ENCODE measurements at regions not wholly inside any gene's neighbourhood (a gene's known extent, or its start where the extent isn't known, plus 50 kb on each side); places are given as distances from the start of the nearest gene placed in this dataset.

DNA sequence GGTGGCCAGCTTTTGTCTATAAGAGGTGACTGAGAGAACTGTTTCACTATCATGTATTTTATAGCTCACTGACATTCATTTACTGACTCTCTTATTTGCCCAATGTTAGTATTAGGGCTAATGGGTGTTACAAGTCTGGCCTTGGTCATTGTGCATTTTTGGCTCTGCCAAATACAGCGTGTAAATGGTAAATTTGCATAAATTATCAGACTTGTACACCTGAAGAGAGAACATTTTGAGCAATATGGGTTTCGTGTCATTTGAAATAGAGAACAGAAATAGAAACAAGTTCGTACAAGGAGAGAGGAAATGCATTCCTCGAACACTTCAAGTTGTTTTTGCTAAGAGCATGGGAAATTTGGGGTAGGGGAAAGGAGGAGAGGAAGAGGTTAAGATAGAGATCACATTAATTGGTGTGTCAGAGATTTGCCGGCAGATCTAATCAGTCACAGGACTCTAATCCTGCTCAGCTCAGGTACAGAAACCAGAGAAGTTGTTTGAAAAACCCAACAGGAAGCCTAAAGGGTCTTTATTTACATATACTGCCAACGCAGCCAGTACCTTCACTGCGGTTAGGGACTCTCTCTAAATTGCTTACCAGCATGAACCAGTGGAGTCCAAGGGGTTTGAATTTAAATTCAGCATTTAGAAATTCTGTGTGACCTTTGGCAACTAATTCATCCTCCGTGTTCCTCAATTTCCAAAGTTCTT lies 261.5 kb downstream of the GPATCH2 start:
- ATAC-seq (ENCODE audit: insufficient number of reproducible peaks, low FRiP score, low read depth), result no peak
- Histone ChIP-seq H3K4me1 (ENCODE audit: control insufficient read depth in 1 of 2, low read depth in 2 of 2) (no peaks in the 10 kb centered on the region), H3K4me3 (no peak overlapping the region), H3K27me3 (replicated peaks; ENCODE audit: insufficient read depth) (no peaks in the 10 kb centered on the region), H3K27ac (no peak overlapping the region), H3K36me3 (no peaks in the 10 kb centered on the region), H3K9me3 (no peaks in the 10 kb centered on the region)
- no peak for DNase-seq (ENCODE audit: low spot score)
- TF ChIP-seq, protein P1, sequence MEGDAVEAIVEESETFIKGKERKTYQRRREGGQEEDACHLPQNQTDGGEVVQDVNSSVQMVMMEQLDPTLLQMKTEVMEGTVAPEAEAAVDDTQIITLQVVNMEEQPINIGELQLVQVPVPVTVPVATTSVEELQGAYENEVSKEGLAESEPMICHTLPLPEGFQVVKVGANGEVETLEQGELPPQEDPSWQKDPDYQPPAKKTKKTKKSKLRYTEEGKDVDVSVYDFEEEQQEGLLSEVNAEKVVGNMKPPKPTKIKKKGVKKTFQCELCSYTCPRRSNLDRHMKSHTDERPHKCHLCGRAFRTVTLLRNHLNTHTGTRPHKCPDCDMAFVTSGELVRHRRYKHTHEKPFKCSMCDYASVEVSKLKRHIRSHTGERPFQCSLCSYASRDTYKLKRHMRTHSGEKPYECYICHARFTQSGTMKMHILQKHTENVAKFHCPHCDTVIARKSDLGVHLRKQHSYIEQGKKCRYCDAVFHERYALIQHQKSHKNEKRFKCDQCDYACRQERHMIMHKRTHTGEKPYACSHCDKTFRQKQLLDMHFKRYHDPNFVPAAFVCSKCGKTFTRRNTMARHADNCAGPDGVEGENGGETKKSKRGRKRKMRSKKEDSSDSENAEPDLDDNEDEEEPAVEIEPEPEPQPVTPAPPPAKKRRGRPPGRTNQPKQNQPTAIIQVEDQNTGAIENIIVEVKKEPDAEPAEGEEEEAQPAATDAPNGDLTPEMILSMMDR (IDR thresholded peaks at IDR 0.05), result no peak

DNA sequence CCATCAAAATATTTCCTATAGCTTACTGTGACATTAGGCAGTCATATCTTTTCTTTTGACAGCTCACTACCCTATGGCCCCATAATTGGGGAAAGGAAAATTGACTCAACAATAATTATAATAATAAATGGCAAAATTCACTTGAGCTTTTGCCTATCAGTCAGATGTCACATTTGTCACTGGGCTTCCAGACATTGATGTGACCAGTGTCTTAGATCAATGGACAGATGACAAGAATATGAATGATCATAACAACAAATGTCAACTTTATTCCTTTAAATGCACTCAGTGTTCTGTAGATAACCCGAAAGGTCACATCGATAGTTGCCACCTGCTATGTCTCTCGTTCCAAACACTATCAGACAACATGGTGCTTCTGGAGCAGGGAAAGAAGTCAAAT lies 266.7 kb downstream of the GPATCH2 start:
- Histone ChIP-seq H3K4me1 (ENCODE audit: control insufficient read depth in 1 of 2, low read depth in 2 of 2) (no peaks in the 10 kb centered on the region), H3K9me3 (no peaks in the 10 kb centered on the region), H3K36me3 (no peaks in the 10 kb centered on the region), H3K4me3 (no peak overlapping the region), H3K27me3 (replicated peaks; ENCODE audit: insufficient read depth) (no peaks in the 10 kb centered on the region), H3K27ac (no peak overlapping the region)
- DNase-seq (ENCODE audit: low spot score) (no peak), ATAC-seq (ENCODE audit: insufficient number of reproducible peaks, low FRiP score, low read depth) (no peak)
- TF ChIP-seq, protein P1 (IDR thresholded peaks at IDR 0.05), result no peak

DNA sequence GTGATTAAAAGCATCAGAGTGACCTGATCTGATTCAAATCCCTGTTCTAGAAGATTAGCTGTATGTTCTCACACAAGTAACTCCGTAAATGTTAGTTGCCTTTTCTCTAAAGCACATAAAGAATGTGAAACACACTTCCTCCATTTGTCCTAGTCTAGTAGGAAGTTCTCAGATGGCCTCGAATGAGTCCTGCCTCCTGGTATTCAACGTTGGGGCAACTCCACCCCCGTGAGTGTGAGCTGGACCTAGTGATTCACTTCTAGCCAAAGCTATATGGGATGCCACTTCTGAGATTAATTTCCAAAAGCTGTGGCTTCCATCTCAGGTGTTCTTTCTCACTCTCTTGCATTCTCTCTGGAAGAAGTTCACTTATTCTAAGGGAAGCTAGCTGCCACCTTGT lies 267.6 kb downstream of the GPATCH2 start:
- no peak for DNase-seq (ENCODE audit: low spot score)
- no peak for ATAC-seq (ENCODE audit: insufficient number of reproducible peaks, low FRiP score, low read depth)
- H3K4me1 ChIP-seq (ENCODE audit: control insufficient read depth in 1 of 2, low read depth in 2 of 2), result no peaks in the 10 kb centered on the region
- no peaks in the 10 kb centered on the region for H3K27me3 ChIP-seq (replicated peaks; ENCODE audit: insufficient read depth)
- H3K9me3 ChIP-seq, result no peaks in the 10 kb centered on the region
- TF ChIP-seq, protein P1 (IDR thresholded peaks at IDR 0.05), result no peak
- H3K27ac ChIP-seq, result no peak overlapping the region
- H3K36me3 ChIP-seq, result no peaks in the 10 kb centered on the region
- H3K4me3 ChIP-seq, result no peak overlapping the region

DNA sequence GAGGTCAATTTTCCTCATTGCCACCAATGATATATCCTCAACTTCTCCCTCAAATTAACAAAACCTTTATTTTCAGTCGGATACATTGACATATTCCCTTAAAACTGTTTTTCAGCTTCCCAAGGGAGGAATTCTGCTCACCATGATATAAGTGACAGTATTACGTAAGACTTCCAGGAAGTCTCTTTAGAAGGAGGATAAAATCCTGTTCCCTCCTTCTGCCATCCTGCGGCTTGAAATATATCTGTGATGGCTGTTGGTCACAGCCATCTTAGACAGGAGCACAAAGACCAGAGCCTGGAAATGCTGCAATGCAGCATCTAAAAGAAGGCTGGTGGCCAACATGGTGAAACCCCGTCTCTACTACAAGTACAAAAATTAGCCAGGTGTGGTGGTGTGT lies 270.4 kb downstream of the GPATCH2 start:
- Histone ChIP-seq H3K4me3 (no peak overlapping the region), H3K4me1 (ENCODE audit: control insufficient read depth in 1 of 2, low read depth in 2 of 2) (no peaks in the 10 kb centered on the region), H3K9me3 (no peaks in the 10 kb centered on the region), H3K36me3 (no peaks in the 10 kb centered on the region), H3K27me3 (replicated peaks; ENCODE audit: insufficient read depth) (no peaks in the 10 kb centered on the region), H3K27ac (no peak overlapping the region)
- ATAC-seq (ENCODE audit: insufficient number of reproducible peaks, low FRiP score, low read depth) (no peak), DNase-seq (ENCODE audit: low spot score) (no peak)
- TF ChIP-seq, protein P1 (IDR thresholded peaks at IDR 0.05), result no peak

DNA sequence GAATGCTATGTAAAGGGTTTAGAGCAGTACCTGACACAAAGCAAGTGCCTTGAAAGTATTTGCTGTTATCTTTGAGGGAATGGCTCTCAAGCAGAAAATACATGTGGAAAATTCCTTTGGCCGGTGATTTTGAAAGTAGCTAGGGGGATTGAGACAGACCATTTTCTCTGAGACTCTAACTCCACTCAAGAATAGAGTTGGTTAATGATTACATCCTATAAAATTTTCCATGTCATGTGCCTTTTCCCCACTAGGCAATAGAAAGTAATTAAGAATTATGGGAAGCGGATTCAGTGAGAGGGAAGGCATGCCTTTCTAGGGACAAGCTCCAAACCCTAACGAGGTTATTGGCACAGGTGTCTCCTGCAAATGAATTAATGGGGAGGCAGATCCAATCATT lies 276.0 kb downstream of the GPATCH2 start:
- ATAC-seq (ENCODE audit: insufficient number of reproducible peaks, low FRiP score, low read depth), result no peak
- DNase-seq (ENCODE audit: low spot score), result no peak
- H3K36me3 ChIP-seq, result no peaks in the 10 kb centered on the region
- TF ChIP-seq, protein P1 (IDR thresholded peaks at IDR 0.05), result no peak
- H3K27ac ChIP-seq, result no peak overlapping the region
- H3K9me3 ChIP-seq, result no peaks in the 10 kb centered on the region
- no peaks in the 10 kb centered on the region for H3K4me1 ChIP-seq (ENCODE audit: control insufficient read depth in 1 of 2, low read depth in 2 of 2)
- no peak overlapping the region for H3K4me3 ChIP-seq
- H3K27me3 ChIP-seq (replicated peaks; ENCODE audit: insufficient read depth), result no peaks in the 10 kb centered on the region

Data from thoracic aorta (tissue), 2 donors.